DND-41 (cell line): ENCODE measurements at regions not wholly inside any gene's neighbourhood (a gene's known extent, or its start where the extent isn't known, plus 50 kb on each side); places are given as distances from the start of the nearest gene placed in this dataset.
A peak's percentile ranks its signal among the peaks of the same experiment; 100 is the strongest.

Source experiments
- ATAC-seq: fragments of 200-7000 bp; cut with Tn5 transposase; 3 replicates; pipeline ENCODE4 v1.9.1; 2021; ENCODE audit warnings: low read depth; ENCODE audit not compliant: insufficient read depth
- DNase-seq: peaks from one replicate; pipeline ENCODE4 v3.0.0-alpha.2; 2020
- H2AFZ ChIP-seq: 2 replicates; pipeline ENCODE4 v1.6.0; 2012; ENCODE audit warnings: low read depth, low read length
- H3K27ac ChIP-seq: 2 replicates; pipeline ENCODE4 v1.5.1; 2012; ENCODE audit warnings: low read length, inconsistent platforms
- H3K27me3 ChIP-seq: fragments of 200-600 bp; sonication (generic); 2 replicates; pipeline ENCODE4 v1.6.0; 2012; ENCODE audit warnings: low read length, mild to moderate bottlenecking, inconsistent platforms; ENCODE audit not compliant: insufficient read depth, poor library complexity
- H3K36me3 ChIP-seq: 2 replicates; pipeline ENCODE4 v1.5.1; 2012; ENCODE audit warnings: low read length, inconsistent platforms; ENCODE audit not compliant: insufficient read depth
- H3K4me1 ChIP-seq: 2 replicates; pipeline ENCODE4 v1.5.1; 2012; ENCODE audit warnings: mild to moderate bottlenecking, low read length; ENCODE audit not compliant: insufficient read depth
- H3K4me2 ChIP-seq: 2 replicates; pipeline ENCODE4 v1.6.0; 2012; ENCODE audit warnings: mild to moderate bottlenecking, moderate library complexity, low read length, inconsistent platforms; ENCODE audit not compliant: insufficient read depth
- H3K4me3 ChIP-seq, 2 experiments: fragments of 200-600 bp in 1 of 2; shearing (Covaris generic) in 1 of 2; 2 replicates each; pipeline ENCODE4 v1.5.1; 2012 to 2016; ENCODE audit warnings: inconsistent platforms in 2 of 2, low read length in 2 of 2, mild to moderate bottlenecking in 2 of 2, low read depth in 1 of 2, moderate library complexity in 1 of 2
- H3K79me2 ChIP-seq: 2 replicates; pipeline ENCODE4 v1.6.0; 2012; ENCODE audit warnings: low read length, inconsistent platforms; ENCODE audit not compliant: insufficient read depth
- H3K9ac ChIP-seq: 2 replicates; pipeline ENCODE4 v1.6.0; 2012; ENCODE audit warnings: low read depth, mild to moderate bottlenecking, inconsistent platforms, low read length, moderate library complexity
- H3K9me3 ChIP-seq: 2 replicates; pipeline ENCODE4 v1.5.1; 2012; ENCODE audit warnings: low read length, moderate library complexity, mild to moderate bottlenecking, inconsistent platforms; ENCODE audit not compliant: insufficient read depth, severe bottlenecking
- H4K20me1 ChIP-seq: 2 replicates; pipeline ENCODE4 v1.6.0; 2012; ENCODE audit warnings: low read length; ENCODE audit not compliant: insufficient read depth
- EZH2 ChIP-seq: IDR thresholded peaks from 3 replicates; pipeline ENCODE4 v1.6.1; 2012; ENCODE audit warnings: borderline replicate concordance, low read depth, mild to moderate bottlenecking, moderate library complexity, low read length, inconsistent platforms; ENCODE audit not compliant: severe bottlenecking
- TF ChIP-seq, protein P1 (sequence below): IDR thresholded peaks from 2 replicates; pipeline ENCODE4 v1.5.1; 2012; ENCODE audit warnings: borderline replicate concordance, low read length, moderate library complexity, mild to moderate bottlenecking; ENCODE audit not compliant: poor library complexity, severe bottlenecking; ENCODE audit errors: extremely low read depth

DNA sequence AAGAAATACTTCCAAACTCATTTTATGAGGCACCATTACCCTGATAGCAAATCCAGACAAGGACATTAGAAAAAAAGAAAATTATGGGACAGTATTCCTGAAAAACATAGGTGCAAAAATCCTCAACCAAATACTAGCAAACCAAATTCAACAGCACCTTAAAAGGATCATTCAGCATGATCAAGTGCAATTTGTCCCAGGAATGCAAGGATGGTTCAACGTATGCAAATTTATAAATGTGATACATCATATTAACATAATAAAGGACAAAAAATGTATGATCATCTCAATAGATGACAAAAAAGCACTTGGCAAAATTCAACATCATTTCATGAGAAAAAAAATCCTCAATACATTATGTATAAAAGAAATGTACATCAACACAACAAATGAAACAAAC is 162.9 kb downstream of the DUSP6 start:
- Histone ChIP-seq H3K4me1 (peaks cover 5% of the 10 kb centered on the region), H3K27me3 (no peaks in the 10 kb centered on the region), H2AFZ (no peak overlapping the region), H3K36me3 (no peaks in the 10 kb centered on the region), H3K27ac (no peak overlapping the region), H3K9me3 (peaks cover 19% of the 10 kb centered on the region), H3K4me3 (no peak overlapping the region), H4K20me1 (no peaks in the 10 kb centered on the region), H3K4me2 (no peak overlapping the region), H3K9ac (no peak overlapping the region), H3K79me2 (no peaks in the 10 kb centered on the region)
- DNase-seq (no peak), ATAC-seq (no peak)
- TF ChIP-seq EZH2: no peak
- TF ChIP-seq, protein P1, sequence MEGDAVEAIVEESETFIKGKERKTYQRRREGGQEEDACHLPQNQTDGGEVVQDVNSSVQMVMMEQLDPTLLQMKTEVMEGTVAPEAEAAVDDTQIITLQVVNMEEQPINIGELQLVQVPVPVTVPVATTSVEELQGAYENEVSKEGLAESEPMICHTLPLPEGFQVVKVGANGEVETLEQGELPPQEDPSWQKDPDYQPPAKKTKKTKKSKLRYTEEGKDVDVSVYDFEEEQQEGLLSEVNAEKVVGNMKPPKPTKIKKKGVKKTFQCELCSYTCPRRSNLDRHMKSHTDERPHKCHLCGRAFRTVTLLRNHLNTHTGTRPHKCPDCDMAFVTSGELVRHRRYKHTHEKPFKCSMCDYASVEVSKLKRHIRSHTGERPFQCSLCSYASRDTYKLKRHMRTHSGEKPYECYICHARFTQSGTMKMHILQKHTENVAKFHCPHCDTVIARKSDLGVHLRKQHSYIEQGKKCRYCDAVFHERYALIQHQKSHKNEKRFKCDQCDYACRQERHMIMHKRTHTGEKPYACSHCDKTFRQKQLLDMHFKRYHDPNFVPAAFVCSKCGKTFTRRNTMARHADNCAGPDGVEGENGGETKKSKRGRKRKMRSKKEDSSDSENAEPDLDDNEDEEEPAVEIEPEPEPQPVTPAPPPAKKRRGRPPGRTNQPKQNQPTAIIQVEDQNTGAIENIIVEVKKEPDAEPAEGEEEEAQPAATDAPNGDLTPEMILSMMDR: no peak

DNA sequence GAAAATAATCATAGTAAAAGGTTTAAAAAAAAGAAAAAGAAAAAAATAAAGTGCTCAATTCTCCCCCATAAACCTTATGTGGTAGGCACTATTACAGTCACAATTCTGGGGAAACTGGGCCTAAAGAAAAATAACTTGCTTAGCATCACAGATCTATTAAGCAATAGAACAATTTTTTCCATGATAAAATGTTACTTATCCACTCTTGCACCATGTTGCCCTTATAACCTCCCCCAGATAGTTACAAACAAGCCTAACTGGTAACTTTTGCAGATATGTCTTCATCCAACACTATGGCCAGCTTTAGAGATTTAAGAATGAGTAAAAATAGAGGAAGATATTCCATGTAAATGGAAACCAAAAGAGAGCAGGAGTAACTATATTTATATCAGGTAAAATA is 164.8 kb downstream of the DUSP6 start:
- TF ChIP-seq EZH2: no peak
- TF ChIP-seq, protein P1: no peak
- H3K9me3 ChIP-seq: peaks cover 19% of the 10 kb centered on the region
- no peaks in the 10 kb centered on the region for H3K79me2 ChIP-seq
- no peak overlapping the region for H3K4me2 ChIP-seq
- H2AFZ ChIP-seq: no peak overlapping the region
- no peak overlapping the region for H3K9ac ChIP-seq
- no peaks in the 10 kb centered on the region for H4K20me1 ChIP-seq
- ATAC-seq (no peak), DNase-seq (no peak)
- H3K27me3 ChIP-seq: no peaks in the 10 kb centered on the region
- H3K4me3 ChIP-seq: no peak overlapping the region
- H3K27ac ChIP-seq: no peak overlapping the region
- no peaks in the 10 kb centered on the region for H3K36me3 ChIP-seq
- peaks cover 5% of the 10 kb centered on the region for H3K4me1 ChIP-seq

DNA sequence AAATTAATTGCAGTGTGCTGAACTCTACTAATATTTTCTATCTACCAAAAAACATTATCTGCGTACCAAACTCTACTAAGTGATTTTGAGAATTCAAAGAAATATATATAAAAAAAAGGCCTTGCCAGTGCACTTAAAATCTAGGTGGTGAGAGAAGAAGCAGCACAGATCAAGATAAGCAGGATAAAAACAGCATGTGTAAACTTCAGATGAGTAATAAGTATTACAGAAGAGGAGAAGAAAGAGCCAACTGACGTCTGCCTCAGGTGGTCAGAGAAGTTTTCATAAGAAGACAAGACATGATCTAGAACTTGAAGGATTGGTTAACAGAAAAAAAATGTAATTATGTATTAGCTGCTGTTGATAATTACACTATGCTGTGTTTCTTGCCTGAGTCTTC is 166.4 kb downstream of the DUSP6 start:
- H3K9me3 ChIP-seq: peaks cover 19% of the 10 kb centered on the region
- TF ChIP-seq, protein P1: no peak
- TF ChIP-seq EZH2: no peak
- no peaks in the 10 kb centered on the region for H3K79me2 ChIP-seq
- ATAC-seq (0 out of 3 replicates have a peak, but pooled peaks have one; percentile 29), DNase-seq (no peak)
- H3K36me3 ChIP-seq: no peaks in the 10 kb centered on the region
- no peaks in the 10 kb centered on the region for H4K20me1 ChIP-seq
- no peak overlapping the region for H3K4me2 ChIP-seq
- H3K27me3 ChIP-seq: no peaks in the 10 kb centered on the region
- peaks cover 16% of the 10 kb centered on the region for H3K4me1 ChIP-seq
- H2AFZ ChIP-seq: peak overlapping the region; percentile 35; the same call in 1 of the 2 replicates
- H3K4me3 ChIP-seq: no peak overlapping the region
- H3K27ac ChIP-seq: peak overlapping the region; percentile 21; the same call in 1 of the 2 replicates
- no peak overlapping the region for H3K9ac ChIP-seq

DNA sequence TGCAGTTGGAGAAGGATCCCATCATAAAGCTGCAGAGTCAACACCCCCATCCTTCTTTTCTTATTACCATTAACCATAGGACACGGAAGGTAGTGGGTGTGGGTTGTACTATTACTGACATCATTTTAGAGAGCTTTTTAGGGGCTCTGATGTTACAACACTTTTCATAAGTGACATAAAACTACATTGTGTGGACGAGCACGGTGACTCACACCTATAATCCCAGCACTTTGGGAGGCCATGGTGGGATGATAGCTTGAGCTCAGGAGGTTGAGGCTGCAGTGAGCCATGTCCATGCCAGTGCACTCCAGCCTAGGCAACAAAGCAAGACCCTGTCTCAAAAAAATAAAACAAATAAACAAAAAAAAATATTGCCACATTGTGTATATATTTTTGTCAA is 167.1 kb downstream of the DUSP6 start:
- no peak for DNase-seq

More for the DNA sequence above, 167.1 kb downstream of the DUSP6 start:
- peaks cover 14% of the 10 kb centered on the region for H3K9me3 ChIP-seq
- no peaks in the 10 kb centered on the region for H3K79me2 ChIP-seq
- TF ChIP-seq, protein P1: no peak
- TF ChIP-seq EZH2: no peak
- H3K4me1 ChIP-seq: peaks cover 23% of the 10 kb centered on the region
- no peak overlapping the region for H3K27ac ChIP-seq
- no peak overlapping the region for H3K4me3 ChIP-seq
- no peak overlapping the region for H2AFZ ChIP-seq
- no peaks in the 10 kb centered on the region for H3K27me3 ChIP-seq
- H3K36me3 ChIP-seq: no peaks in the 10 kb centered on the region
- no peak overlapping the region for H3K9ac ChIP-seq
- no peak for ATAC-seq
- H3K4me2 ChIP-seq: no peak overlapping the region
- no peaks in the 10 kb centered on the region for H4K20me1 ChIP-seq
